B cell (primary cell): ENCODE measurements at regions not wholly inside any gene's neighbourhood (a gene's known extent, or its start where the extent isn't known, plus 50 kb on each side); places are given as distances from the start of the nearest gene placed in this dataset.

Experiments
- EZH2 ChIP-seq: IDR thresholded peaks from 2 replicates; pipeline ENCODE4 v1.6.1; 2012; ENCODE audit warnings: borderline replicate concordance, low read depth, mild to moderate bottlenecking, moderate library complexity, low read length; ENCODE audit not compliant: insufficient read depth, poor library complexity, severe bottlenecking
- TF ChIP-seq, protein P1 (sequence below): fragments of 200-600 bp; IDR thresholded peaks from one replicate; pipeline ENCODE4 v1.8.0; 2022; ENCODE audit warnings: antibody characterized with exemption, mild to moderate bottlenecking

DNA sequence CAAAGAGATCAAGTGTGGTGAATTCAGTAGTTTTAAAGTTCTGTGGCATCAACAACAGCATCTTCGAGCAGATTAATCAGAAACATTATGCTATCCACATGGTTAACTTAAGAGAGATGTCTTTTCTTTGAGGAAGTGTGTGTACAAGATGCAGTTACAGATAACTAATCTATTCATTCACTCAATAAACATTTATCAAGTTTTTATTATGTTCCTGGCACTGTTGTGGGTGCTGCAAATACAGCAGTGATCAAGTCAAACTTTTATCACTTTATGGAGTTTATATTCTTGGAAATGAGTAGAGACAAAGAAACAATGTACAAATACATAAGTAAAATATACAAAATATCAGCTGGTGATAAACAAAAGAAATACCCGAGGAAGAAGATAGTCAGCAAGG lies 66.4 kb downstream of the ATOH1 start:
- TF ChIP-seq, protein P1, sequence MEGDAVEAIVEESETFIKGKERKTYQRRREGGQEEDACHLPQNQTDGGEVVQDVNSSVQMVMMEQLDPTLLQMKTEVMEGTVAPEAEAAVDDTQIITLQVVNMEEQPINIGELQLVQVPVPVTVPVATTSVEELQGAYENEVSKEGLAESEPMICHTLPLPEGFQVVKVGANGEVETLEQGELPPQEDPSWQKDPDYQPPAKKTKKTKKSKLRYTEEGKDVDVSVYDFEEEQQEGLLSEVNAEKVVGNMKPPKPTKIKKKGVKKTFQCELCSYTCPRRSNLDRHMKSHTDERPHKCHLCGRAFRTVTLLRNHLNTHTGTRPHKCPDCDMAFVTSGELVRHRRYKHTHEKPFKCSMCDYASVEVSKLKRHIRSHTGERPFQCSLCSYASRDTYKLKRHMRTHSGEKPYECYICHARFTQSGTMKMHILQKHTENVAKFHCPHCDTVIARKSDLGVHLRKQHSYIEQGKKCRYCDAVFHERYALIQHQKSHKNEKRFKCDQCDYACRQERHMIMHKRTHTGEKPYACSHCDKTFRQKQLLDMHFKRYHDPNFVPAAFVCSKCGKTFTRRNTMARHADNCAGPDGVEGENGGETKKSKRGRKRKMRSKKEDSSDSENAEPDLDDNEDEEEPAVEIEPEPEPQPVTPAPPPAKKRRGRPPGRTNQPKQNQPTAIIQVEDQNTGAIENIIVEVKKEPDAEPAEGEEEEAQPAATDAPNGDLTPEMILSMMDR = no peak
- no peak for TF ChIP-seq EZH2
